ENCODE measurements at regions not wholly inside any gene's neighbourhood (a gene's known extent, or its start where the extent isn't known, plus 50 kb on each side); places are given as distances from the start of the nearest gene placed in this dataset.
"Not testable (repeated sequence)": the region's sequence is repeated elsewhere in the genome, so short reads cannot be mapped to it uniquely, and the experiment has no call there.

DNA sequence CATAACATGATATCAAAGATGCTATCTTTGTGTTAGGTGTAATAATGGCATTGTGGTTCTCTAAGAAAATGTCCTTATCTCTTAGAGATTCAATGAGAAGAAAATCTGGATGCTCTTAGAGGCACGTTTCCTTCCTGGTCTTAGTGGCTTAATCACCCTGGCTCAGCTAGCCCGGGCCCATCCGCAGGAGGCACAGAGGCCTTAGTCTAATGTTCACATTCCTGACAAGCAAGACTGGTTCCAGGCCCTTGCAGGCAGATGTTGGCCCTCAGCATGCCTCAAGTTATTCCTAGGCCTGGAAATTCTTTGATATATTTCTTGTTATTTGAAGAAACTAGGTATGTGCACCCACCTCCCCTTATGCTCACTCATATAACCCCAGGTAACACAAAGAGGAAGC is 357.6 kb downstream of the SFMBT2 start:
- BruUV-seq (replicated peaks), result no TSS peak
- H3K4me1 ChIP-seq, result no peaks in the 10 kb centered on the region
- no peaks in the 10 kb centered on the region for H3K27me3 Mint-ChIP-seq (ENCODE audit: insufficient read depth, unreplicated experiment)
- intact Hi-C loops (cut with micrococcal nuclease; ENCODE audit: unreplicated experiment), result no loop called here
- POLR2A ChIA-PET, result no interaction called here
- no peaks in the 10 kb centered on the region for H3K36me3 ChIP-seq (ENCODE audit: control insufficient read depth, insufficient read depth, low read length)
- TF ChIP-seq, protein P1, sequence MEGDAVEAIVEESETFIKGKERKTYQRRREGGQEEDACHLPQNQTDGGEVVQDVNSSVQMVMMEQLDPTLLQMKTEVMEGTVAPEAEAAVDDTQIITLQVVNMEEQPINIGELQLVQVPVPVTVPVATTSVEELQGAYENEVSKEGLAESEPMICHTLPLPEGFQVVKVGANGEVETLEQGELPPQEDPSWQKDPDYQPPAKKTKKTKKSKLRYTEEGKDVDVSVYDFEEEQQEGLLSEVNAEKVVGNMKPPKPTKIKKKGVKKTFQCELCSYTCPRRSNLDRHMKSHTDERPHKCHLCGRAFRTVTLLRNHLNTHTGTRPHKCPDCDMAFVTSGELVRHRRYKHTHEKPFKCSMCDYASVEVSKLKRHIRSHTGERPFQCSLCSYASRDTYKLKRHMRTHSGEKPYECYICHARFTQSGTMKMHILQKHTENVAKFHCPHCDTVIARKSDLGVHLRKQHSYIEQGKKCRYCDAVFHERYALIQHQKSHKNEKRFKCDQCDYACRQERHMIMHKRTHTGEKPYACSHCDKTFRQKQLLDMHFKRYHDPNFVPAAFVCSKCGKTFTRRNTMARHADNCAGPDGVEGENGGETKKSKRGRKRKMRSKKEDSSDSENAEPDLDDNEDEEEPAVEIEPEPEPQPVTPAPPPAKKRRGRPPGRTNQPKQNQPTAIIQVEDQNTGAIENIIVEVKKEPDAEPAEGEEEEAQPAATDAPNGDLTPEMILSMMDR (IDR thresholded peaks at IDR 0.05; ENCODE audit: insufficient read depth in 1 of 2, low read depth in 1 of 2, low read length in 1 of 2, severe bottlenecking in 1 of 2, unreplicated experiment in 1 of 2), result no peak
- peaks cover 9% of the 10 kb centered on the region for H3K9me3 Mint-ChIP-seq (ENCODE audit: unreplicated experiment)
- DNase-seq, result no peak
- no peaks in the 10 kb centered on the region for H3K27me3 ChIP-seq (replicated peaks; ENCODE audit: control insufficient read depth, insufficient read depth, low read length)
- 0 out of 2 replicates have a peak, but pooled peaks cover 5% of the 10 kb centered on the region for H3K9me3 ChIP-seq
- H3K4me1 Mint-ChIP-seq (ENCODE audit: low read depth, unreplicated experiment), result no peaks in the 10 kb centered on the region
- no peak overlapping the region for H3K4me3 Mint-ChIP-seq (ENCODE audit: unreplicated experiment)
- no peaks in the 10 kb centered on the region for H3K36me3 Mint-ChIP-seq (ENCODE audit: insufficient read depth, unreplicated experiment)
- CTCF ChIA-PET, result no interaction called here
- no peak overlapping the region for H3K4me3 ChIP-seq (ENCODE audit: low read depth, low read length)
- no peak overlapping the region for H3K27ac Mint-ChIP-seq (ENCODE audit: unreplicated experiment)

DNA sequence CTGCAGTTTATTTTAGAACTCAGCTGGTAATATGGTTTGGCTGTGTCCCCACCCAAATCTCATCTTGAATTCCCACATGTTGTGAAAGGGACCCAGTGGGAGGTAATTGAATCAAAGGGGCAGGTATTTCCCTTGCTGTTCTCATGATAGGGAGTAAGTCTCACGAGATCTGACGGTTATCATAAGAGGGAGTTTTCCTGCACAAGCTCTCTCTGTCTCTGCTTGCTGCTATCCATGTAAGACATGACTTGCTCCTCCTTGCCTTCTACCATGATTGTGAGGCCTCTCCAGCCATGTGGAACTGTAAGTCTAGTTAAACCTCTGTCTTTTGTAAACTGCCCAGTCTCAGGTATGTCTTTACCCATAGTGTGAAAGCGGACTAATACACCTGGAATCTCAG is 360.8 kb downstream of the SFMBT2 start:
- CTCF ChIA-PET; H3K27me3 ChIP-seq (replicated peaks; ENCODE audit: control insufficient read depth, insufficient read depth, low read length); H3K4me1 ChIP-seq; H3K9me3 ChIP-seq; H3K4me3 Mint-ChIP-seq (ENCODE audit: unreplicated experiment); DNase-seq; H3K36me3 ChIP-seq (ENCODE audit: control insufficient read depth, insufficient read depth, low read length); H3K27ac Mint-ChIP-seq (ENCODE audit: unreplicated experiment); H3K4me1 Mint-ChIP-seq (ENCODE audit: low read depth, unreplicated experiment); H3K4me3 ChIP-seq (ENCODE audit: low read depth, low read length); H3K27me3 Mint-ChIP-seq (ENCODE audit: insufficient read depth, unreplicated experiment); POLR2A ChIA-PET; H3K9me3 Mint-ChIP-seq (ENCODE audit: unreplicated experiment); BruUV-seq (replicated peaks); H3K36me3 Mint-ChIP-seq (ENCODE audit: insufficient read depth, unreplicated experiment); intact Hi-C loops (cut with micrococcal nuclease; ENCODE audit: unreplicated experiment): not testable (repeated sequence)

- no TSS peak for BruUV-seq (replicated peaks)
- Mint-ChIP-seq H3K27me3 (ENCODE audit: insufficient read depth, unreplicated experiment) (peaks cover 4% of the 10 kb centered on the region), H3K27ac (ENCODE audit: unreplicated experiment) (no peak overlapping the region), H3K4me3 (ENCODE audit: unreplicated experiment) (no peak overlapping the region), H3K36me3 (ENCODE audit: insufficient read depth, unreplicated experiment) (no peaks in the 10 kb centered on the region), H3K4me1 (ENCODE audit: low read depth, unreplicated experiment) (no peaks in the 10 kb centered on the region), H3K9me3 (ENCODE audit: unreplicated experiment) (peaks cover 9% of the 10 kb centered on the region)
- POLR2A ChIA-PET, result no interaction called here
- intact Hi-C loops (cut with micrococcal nuclease; ENCODE audit: unreplicated experiment), result no loop called here
- CTCF ChIA-PET, result no interaction called here
- TF ChIP-seq, protein P1 (IDR thresholded peaks at IDR 0.05; ENCODE audit: insufficient read depth in 1 of 2, low read depth in 1 of 2, low read length in 1 of 2, severe bottlenecking in 1 of 2, unreplicated experiment in 1 of 2), result no peak
- H3K36me3 ChIP-seq (ENCODE audit: control insufficient read depth, insufficient read depth, low read length), result no peaks in the 10 kb centered on the region
- 0 out of 2 replicates have a peak, but pooled peaks cover 10% of the 10 kb centered on the region for H3K9me3 ChIP-seq
- no peaks in the 10 kb centered on the region for H3K27me3 ChIP-seq (replicated peaks; ENCODE audit: control insufficient read depth, insufficient read depth, low read length)
- H3K4me1 ChIP-seq, result no peaks in the 10 kb centered on the region
- no peak overlapping the region for H3K4me3 ChIP-seq (ENCODE audit: low read depth, low read length)
- DNase-seq, result no peak
Observed at GRCh38 chr10:7048061-7048460, 362.8 kb downstream of the SFMBT2 start.

- DNase-seq, result no peak
- Mint-ChIP-seq H3K4me3 (ENCODE audit: unreplicated experiment) (no peak overlapping the region), H3K27me3 (ENCODE audit: insufficient read depth, unreplicated experiment) (peaks cover 4% of the 10 kb centered on the region), H3K4me1 (ENCODE audit: low read depth, unreplicated experiment) (no peaks in the 10 kb centered on the region), H3K36me3 (ENCODE audit: insufficient read depth, unreplicated experiment) (no peaks in the 10 kb centered on the region), H3K27ac (ENCODE audit: unreplicated experiment) (no peak overlapping the region), H3K9me3 (ENCODE audit: unreplicated experiment) (peaks cover 9% of the 10 kb centered on the region)
- no TSS peak for BruUV-seq (replicated peaks)
- Histone ChIP-seq H3K4me1 (no peaks in the 10 kb centered on the region), H3K36me3 (ENCODE audit: control insufficient read depth, insufficient read depth, low read length) (no peaks in the 10 kb centered on the region), H3K27me3 (replicated peaks; ENCODE audit: control insufficient read depth, insufficient read depth, low read length) (no peaks in the 10 kb centered on the region), H3K4me3 (ENCODE audit: low read depth, low read length) (no peak overlapping the region), H3K9me3 (0 out of 2 replicates have a peak, but pooled peaks cover 10% of the 10 kb centered on the region)
- POLR2A ChIA-PET, result no interaction called here
- intact Hi-C loops (cut with micrococcal nuclease; ENCODE audit: unreplicated experiment), result no loop called here
- TF ChIP-seq, protein P1 (IDR thresholded peaks at IDR 0.05; ENCODE audit: insufficient read depth in 1 of 2, low read depth in 1 of 2, low read length in 1 of 2, severe bottlenecking in 1 of 2, unreplicated experiment in 1 of 2), result no peak
- CTCF ChIA-PET, result no interaction called here
Observed at GRCh38 chr10:7046615-7047014, 364.2 kb downstream of the SFMBT2 start.
